Omental fat pad (tissue), 3 donors: ENCODE measurements at regions not wholly inside any gene's neighbourhood (a gene's known extent, or its start where the extent isn't known, plus 50 kb on each side); places are given as distances from the start of the nearest gene placed in this dataset.

Experiments
- ATAC-seq: fragments of 150-250 bp; one replicate; pipeline ENCODE4 v1.9.1; 2016; ENCODE audit warnings: mild to moderate bottlenecking, moderate library complexity; ENCODE audit not compliant: low FRiP score
- DNase-seq: peaks from one replicate; pipeline ENCODE4 v3.0.0-alpha.2; 2019; ENCODE audit warnings: low spot score
- TF ChIP-seq, protein P1 (sequence below), 3 donors: fragments of 450-650 bp; IDR thresholded peaks; one replicate each; pipeline ENCODE4 v1.5.1; 2016 to 2017; ENCODE audit warnings: antibody characterized with exemption in 3 of 3, mild to moderate bottlenecking in 3 of 3, moderate library complexity in 2 of 3

DNA sequence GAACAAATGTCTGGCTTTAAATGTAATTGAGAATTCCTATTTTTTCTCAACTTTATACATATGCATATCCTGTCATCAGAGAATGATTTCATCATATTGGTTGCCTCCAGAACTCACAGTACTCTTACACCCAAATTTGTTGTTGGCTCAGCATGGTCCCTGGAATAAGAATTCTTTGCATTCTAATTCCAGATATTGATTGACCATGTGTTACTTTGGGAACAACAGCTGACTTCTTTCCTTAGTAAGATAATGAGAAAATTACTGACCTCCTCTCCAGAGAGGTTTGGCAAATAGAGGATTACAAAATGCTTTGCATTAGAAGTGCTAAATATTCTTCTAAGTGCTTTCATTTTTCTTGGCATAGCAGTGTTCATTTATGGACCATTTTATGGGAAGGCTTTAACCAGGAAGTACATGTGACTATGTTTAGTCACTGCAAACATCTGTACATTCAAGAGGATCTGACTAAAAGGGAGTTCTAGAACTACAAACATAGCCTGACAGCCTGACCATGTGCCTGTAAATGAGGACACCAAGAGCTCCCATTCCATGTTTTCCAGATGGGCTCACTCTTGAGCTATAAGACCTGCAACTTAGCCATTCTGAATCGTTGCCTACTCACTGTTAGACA is 391.6 kb upstream of the DPPA4 start:
- TF ChIP-seq, protein P1, sequence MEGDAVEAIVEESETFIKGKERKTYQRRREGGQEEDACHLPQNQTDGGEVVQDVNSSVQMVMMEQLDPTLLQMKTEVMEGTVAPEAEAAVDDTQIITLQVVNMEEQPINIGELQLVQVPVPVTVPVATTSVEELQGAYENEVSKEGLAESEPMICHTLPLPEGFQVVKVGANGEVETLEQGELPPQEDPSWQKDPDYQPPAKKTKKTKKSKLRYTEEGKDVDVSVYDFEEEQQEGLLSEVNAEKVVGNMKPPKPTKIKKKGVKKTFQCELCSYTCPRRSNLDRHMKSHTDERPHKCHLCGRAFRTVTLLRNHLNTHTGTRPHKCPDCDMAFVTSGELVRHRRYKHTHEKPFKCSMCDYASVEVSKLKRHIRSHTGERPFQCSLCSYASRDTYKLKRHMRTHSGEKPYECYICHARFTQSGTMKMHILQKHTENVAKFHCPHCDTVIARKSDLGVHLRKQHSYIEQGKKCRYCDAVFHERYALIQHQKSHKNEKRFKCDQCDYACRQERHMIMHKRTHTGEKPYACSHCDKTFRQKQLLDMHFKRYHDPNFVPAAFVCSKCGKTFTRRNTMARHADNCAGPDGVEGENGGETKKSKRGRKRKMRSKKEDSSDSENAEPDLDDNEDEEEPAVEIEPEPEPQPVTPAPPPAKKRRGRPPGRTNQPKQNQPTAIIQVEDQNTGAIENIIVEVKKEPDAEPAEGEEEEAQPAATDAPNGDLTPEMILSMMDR (IDR thresholded peaks at IDR 0.05) = no peak
- ATAC-seq = no peak
- no peak for DNase-seq

DNA sequence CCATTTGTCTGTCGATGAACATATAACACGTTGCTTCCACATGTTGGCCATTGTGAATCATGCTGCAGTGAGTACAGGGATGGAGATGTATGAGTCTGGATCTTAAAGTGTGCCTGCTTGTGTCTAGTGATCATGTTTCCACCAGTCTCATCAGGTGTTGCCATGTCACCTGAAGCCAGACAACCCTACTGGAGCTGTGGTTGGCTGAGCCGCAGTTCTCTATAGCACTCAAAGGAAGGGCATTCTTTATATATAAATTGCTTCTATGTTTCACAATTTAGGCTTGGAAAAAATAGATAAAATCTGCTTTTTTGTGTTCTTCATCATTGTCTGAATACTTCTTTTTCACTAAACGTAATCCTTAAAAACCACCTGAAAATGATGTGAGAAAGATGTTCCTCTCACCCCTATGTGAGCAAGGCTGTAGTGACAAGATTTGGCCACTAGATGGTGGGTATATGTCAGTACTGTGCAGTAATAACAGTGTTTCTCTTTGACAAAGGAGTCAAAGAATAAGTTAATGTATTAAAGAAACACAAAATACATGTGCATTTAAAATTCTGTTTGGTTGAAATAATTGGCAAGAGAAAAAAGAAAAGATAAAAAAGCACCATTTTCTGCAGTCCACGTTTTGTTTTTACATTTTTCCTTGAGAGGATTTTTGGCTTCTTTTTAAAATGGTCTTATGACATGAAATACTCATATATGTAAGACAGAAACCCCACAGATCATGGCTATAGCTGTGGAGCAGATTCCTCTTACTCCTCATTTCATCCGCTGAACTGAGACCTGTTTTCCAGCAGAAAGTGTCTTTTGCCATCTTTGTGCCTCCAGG is 394.5 kb upstream of the DPPA4 start:
- DNase-seq (peak; percentile 38), ATAC-seq (no peak)
- TF ChIP-seq, protein P1 (IDR thresholded peaks at IDR 0.05) = peak in 1 of 3 donors; percentile 28

DNA sequence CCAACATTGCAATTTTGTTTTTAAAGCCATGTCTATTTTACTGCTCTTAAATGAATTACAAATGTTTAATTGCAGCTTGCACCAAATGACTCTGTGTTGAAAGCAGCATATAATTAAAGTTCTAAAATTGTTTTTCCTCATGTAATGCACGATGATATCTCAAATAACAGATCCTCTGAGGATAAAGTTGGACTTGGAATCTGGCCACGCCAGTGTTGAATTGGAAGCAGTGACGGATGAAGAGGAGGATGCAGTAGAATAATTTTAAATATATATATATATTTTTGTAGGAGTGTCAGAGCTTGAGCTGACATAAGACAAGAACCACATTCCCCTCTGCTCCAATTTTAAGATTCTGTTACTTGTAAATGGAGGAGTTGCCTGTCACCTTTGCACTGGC is 406.6 kb upstream of the DPPA4 start:
- ATAC-seq (no peak), DNase-seq (no peak)
- TF ChIP-seq, protein P1 (IDR thresholded peaks at IDR 0.05) = no peak

DNA sequence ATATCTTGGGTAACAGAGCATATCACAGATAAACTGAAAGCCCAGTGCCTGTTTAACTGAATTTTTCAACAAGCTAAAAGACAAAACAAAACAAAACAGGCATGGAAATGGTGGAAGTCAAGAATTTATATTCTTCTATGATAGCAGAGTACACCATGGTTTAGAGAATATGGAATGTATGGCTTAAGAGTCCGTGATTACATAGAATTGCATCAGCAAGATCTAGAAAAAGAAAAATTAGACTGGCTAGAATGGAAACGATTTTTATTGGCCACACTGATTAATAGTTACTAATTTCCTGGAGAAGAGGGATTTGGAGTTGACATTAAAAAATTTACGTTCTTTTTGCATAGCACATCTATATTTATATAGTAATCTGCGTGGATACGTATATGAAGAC is 435.2 kb upstream of the DPPA4 start:
- no peak for DNase-seq
- ATAC-seq = no peak
- TF ChIP-seq, protein P1 (IDR thresholded peaks at IDR 0.05) = no peak

DNA sequence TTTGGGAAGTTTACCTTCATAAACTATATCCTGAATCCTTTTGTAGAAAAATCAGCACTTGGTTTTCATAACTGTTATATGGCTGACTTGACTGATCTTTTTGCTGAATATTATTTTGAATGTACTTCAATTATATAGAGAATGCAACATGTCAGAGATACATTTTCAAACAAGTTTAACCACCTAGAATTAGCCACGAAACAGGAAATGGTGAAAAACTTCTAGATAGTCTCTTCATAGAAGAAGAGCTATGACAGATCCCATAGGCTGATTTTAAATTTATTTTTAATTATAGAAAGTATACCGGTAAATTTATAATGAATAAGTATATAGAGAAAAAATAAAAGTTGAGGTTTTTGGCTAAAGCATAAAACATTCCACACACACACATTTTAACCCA is 436.8 kb upstream of the DPPA4 start:
- ATAC-seq = no peak
- TF ChIP-seq, protein P1 (IDR thresholded peaks at IDR 0.05) = no peak

DNA sequence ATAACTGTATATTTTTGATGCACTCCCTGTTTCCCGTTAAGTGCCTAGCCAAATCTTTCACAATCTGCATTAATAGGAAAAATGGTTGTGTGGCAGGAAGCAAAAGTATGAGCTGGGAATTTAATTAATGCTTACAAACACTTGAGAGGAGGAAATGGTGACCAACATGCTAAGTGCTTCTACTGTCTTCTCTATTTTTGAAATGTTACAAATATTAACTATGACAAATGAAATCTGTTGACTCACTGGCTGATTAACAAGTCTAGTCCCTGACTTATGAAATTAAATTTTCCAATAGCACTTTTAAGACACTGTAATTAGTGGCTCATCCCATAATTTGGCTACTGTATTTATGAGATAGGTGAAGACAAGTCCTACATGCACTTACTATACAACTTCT is 446.9 kb upstream of the DPPA4 start:
- TF ChIP-seq, protein P1 (IDR thresholded peaks at IDR 0.05) = no peak
- DNase-seq (no peak), ATAC-seq (no peak)

More for the DNA sequence above, 436.8 kb upstream of the DPPA4 start:
- DNase-seq = no peak
